AG09309 (cell line): ENCODE measurements at regions not wholly inside any gene's neighbourhood (a gene's known extent, or its start where the extent isn't known, plus 50 kb on each side); places are given as distances from the start of the nearest gene placed in this dataset.
"Not testable (repeated sequence)": the region's sequence is repeated elsewhere in the genome, so short reads cannot be mapped to it uniquely, and the experiment has no call there.

Experiments
- DNase-seq: peaks from one replicate; pipeline ENCODE4 v3.0.0-alpha.2; 2010; ENCODE audit warnings: low read depth
- H3K4me3 ChIP-seq: 2 replicates; pipeline ENCODE4 v1.5.1; 2011; ENCODE audit warnings: mild to moderate bottlenecking, low read depth, low read length, moderate library complexity; ENCODE audit not compliant: control insufficient read depth
- CTCF ChIP-seq: IDR thresholded peaks from 2 replicates; pipeline ENCODE4 v1.5.1; 2011; ENCODE audit warnings: mild to moderate bottlenecking, low read depth, low read length, inconsistent platforms; ENCODE audit not compliant: insufficient read depth, control insufficient read depth; ENCODE audit errors: missing control alignments

- no peak overlapping the region for H3K4me3 ChIP-seq
- no peak for DNase-seq
- TF ChIP-seq CTCF, result no peak
Measured at GRCh38 chr2:188788621-188789020, 185.6 kb upstream of the COL3A1 start.

- no peak for DNase-seq
- H3K4me3 ChIP-seq, result no peak overlapping the region
- TF ChIP-seq CTCF, result no peak
Measured at GRCh38 chr2:188789951-188790350, 184.2 kb upstream of the COL3A1 start.

GRCh38 chr2:188794453-188794852 is 179.7 kb upstream of the COL3A1 start:
- not testable (repeated sequence) for H3K4me3 ChIP-seq, DNase-seq

GRCh38 chr2:188795762-188796161 is 178.4 kb upstream of the COL3A1 start:
- TF ChIP-seq CTCF, result no peak
- no peak overlapping the region for H3K4me3 ChIP-seq
- DNase-seq, result no peak

GRCh38 chr2:188797371-188797770 is 176.8 kb upstream of the COL3A1 start:
- no peak overlapping the region for H3K4me3 ChIP-seq
- DNase-seq, result no peak
- TF ChIP-seq CTCF, result no peak

GRCh38 chr2:188798159-188798558 is 176.0 kb upstream of the COL3A1 start:
- H3K4me3 ChIP-seq, result no peak overlapping the region
- DNase-seq, result no peak
- TF ChIP-seq CTCF, result no peak

GRCh38 chr2:188805219-188805618 is 169.0 kb upstream of the COL3A1 start:
- no peak for DNase-seq
- TF ChIP-seq CTCF, result no peak
- no peak overlapping the region for H3K4me3 ChIP-seq
